Right forelimb (tissue), 1 donor: ENCODE measurements at regions not wholly inside any gene's neighbourhood (a gene's known extent, or its start where the extent isn't known, plus 50 kb on each side); places are given as distances from the start of the nearest gene placed in this dataset.
"Not testable (repeated sequence)": the region's sequence is repeated elsewhere in the genome, so short reads cannot be mapped to it uniquely, and the experiment has no call there.

Source experiments
- DNase-seq: peaks from one replicate; pipeline ENCODE4 v3.0.0-alpha.2; 2018

GRCh38 chr13:48849515-48849914 is 126.2 kb upstream of the FNDC3A start:
- DNase-seq, result no peak

- no peak for DNase-seq
Observed at GRCh38 chr13:48851707-48852106, 124.0 kb upstream of the FNDC3A start.

- DNase-seq, result no peak
Observed at GRCh38 chr13:48852911-48853727, 122.6 kb upstream of the FNDC3A start.

- no peak for DNase-seq
Observed at GRCh38 chr13:48853728-48854102, 122.0 kb upstream of the FNDC3A start.

GRCh38 chr13:48857576-48857975 is 118.1 kb upstream of the FNDC3A start:
- no peak for DNase-seq

- DNase-seq, result no peak
Observed at GRCh38 chr13:48858122-48858902, 117.4 kb upstream of the FNDC3A start.

GRCh38 chr13:48859272-48860105 is 116.2 kb upstream of the FNDC3A start:
- no peak for DNase-seq

- DNase-seq, result no peak
Observed at GRCh38 chr13:48860364-48860763, 115.3 kb upstream of the FNDC3A start.

- DNase-seq, result no peak
Observed at GRCh38 chr13:48862572-48862971, 113.1 kb upstream of the FNDC3A start.

GRCh38 chr13:48864100-48864499 is 111.6 kb upstream of the FNDC3A start:
- no peak for DNase-seq

GRCh38 chr13:48866249-48866648 is 109.5 kb upstream of the FNDC3A start:
- no peak for DNase-seq

GRCh38 chr13:48873081-48873480 is 102.6 kb upstream of the FNDC3A start:
- no peak for DNase-seq

- DNase-seq, result no peak
Observed at GRCh38 chr13:48873587-48873986, 102.1 kb upstream of the FNDC3A start.

GRCh38 chr13:48874165-48874564 is 101.5 kb upstream of the FNDC3A start:
- DNase-seq, result no peak

GRCh38 chr13:48875047-48875446 is 100.7 kb upstream of the FNDC3A start:
- DNase-seq, result no peak

- no peak for DNase-seq
Observed at GRCh38 chr13:48876289-48876688, 99.4 kb upstream of the FNDC3A start.

GRCh38 chr13:48879432-48879831 is 96.3 kb upstream of the FNDC3A start:
- no peak for DNase-seq

- DNase-seq, result no peak
Observed at GRCh38 chr13:48879854-48880253, 95.9 kb upstream of the FNDC3A start.

- not testable (repeated sequence) for DNase-seq
Observed at GRCh38 chr13:48883786-48884185, 91.9 kb upstream of the FNDC3A start.

GRCh38 chr13:48885027-48885395 is 90.7 kb upstream of the FNDC3A start:
- no peak for DNase-seq

GRCh38 chr13:48888613-48889012 is 87.1 kb upstream of the FNDC3A start:
- DNase-seq, result no peak

GRCh38 chr13:48890391-48890790 is 85.3 kb upstream of the FNDC3A start:
- DNase-seq, result no peak

GRCh38 chr13:48891586-48891985 is 84.1 kb upstream of the FNDC3A start:
- DNase-seq, result no peak
